A673 (cell line): ENCODE measurements at regions not wholly inside any gene's neighbourhood (a gene's known extent, or its start where the extent isn't known, plus 50 kb on each side); places are given as distances from the start of the nearest gene placed in this dataset.

ENCODE experiments used
- BruUV-seq: library from RNA; stranded (reverse); fragments of 400-500 nt; replicated peaks from 2 replicates; lab custom pipeline; 2021; lab: Mats Ljungman, UMichigan
- CTCF ChIA-PET: fragments of 300-600 bp; sonication (Branson Sonifier 250); formaldehyde crosslinking; loops from one replicate; lab custom pipeline; 2022; ENCODE audit warnings: antibody characterized with exemption; lab: Charles Lee
- POLR2A ChIA-PET: fragments of 300-600 bp; sonication (Branson Sonifier 250); formaldehyde crosslinking; loops from one replicate; lab custom pipeline; 2022; ENCODE audit warnings: antibody characterized with exemption; ENCODE audit not compliant: low non-redundant PET; lab: Charles Lee
- DNase-seq: peaks from one replicate; pipeline ENCODE4 v3.0.0-alpha.2; 2015; ENCODE audit warnings: low spot score
- H3K27ac ChIP-seq: fragments of 200-600 bp; sonication (generic); 2 replicates; pipeline ENCODE4 v1.5.1; 2016; ENCODE audit warnings: mixed run types, low read depth, mild to moderate bottlenecking, mixed read lengths, antibody characterized with exemption, low read length; ENCODE audit not compliant: poor library complexity, severe bottlenecking
- H3K27me3 ChIP-seq: fragments of 200-600 bp; sonication (generic); replicated peaks from 2 replicates; pipeline ENCODE4 v1.6.1; 2017; ENCODE audit warnings: mixed run types, low read depth, mild to moderate bottlenecking, mixed read lengths, antibody characterized with exemption, low read length; ENCODE audit not compliant: insufficient read depth, poor library complexity
- H3K36me3 ChIP-seq: fragments of 200-600 bp; sonication (generic); 2 replicates; pipeline ENCODE4 v1.6.1; 2016; ENCODE audit warnings: mixed run types, mild to moderate bottlenecking, mixed read lengths, antibody characterized with exemption, low read length; ENCODE audit not compliant: insufficient read depth, poor library complexity, severe bottlenecking
- H3K4me1 ChIP-seq: fragments of 200-600 bp; sonication (generic); 2 replicates; pipeline ENCODE4 v1.6.1; 2017; ENCODE audit warnings: mixed run types, mild to moderate bottlenecking, mixed read lengths, antibody characterized with exemption, low read length; ENCODE audit not compliant: insufficient read depth, poor library complexity, severe bottlenecking
- H3K4me3 ChIP-seq: fragments of 200-600 bp; sonication (generic); 2 replicates; pipeline ENCODE4 v1.5.1; 2016; ENCODE audit warnings: low read depth, mixed run types, mild to moderate bottlenecking, mixed read lengths, low read length; ENCODE audit not compliant: poor library complexity, severe bottlenecking
- H3K9me3 ChIP-seq: fragments of 200-600 bp; sonication (generic); 2 replicates; pipeline ENCODE4 v1.6.1; 2016; ENCODE audit warnings: mixed run types, low read depth, mild to moderate bottlenecking, mixed read lengths, antibody characterized with exemption, low read length; ENCODE audit not compliant: poor library complexity, severe bottlenecking
- CTCF ChIP-seq: fragments of 300-800, 200-600 bp; sonication (generic); conservative IDR thresholded peaks from 2 replicates; pipeline ENCODE4 v1.5.1; 2017; ENCODE audit warnings: low read depth, mild to moderate bottlenecking, antibody characterized with exemption, low read length, moderate library complexity, mixed read lengths
- EZH2 ChIP-seq: fragments of 200-600 bp; sonication (generic); IDR thresholded peaks from 2 replicates; pipeline ENCODE4 v1.6.1; 2017; ENCODE audit warnings: borderline replicate concordance, low read depth, mild to moderate bottlenecking, mixed read lengths, antibody characterized with exemption, low read length; ENCODE audit not compliant: poor library complexity, severe bottlenecking
- intact Hi-C: fragments of 100-400 bp; cut with micrococcal nuclease; formaldehyde crosslinking; loops from one replicate; pipeline ENCODE4 v1.10.0; 2022; ENCODE audit not compliant: unreplicated experiment

- no peak for TF ChIP-seq EZH2
- no peak for TF ChIP-seq CTCF
- DNase-seq: no peak
- BruUV-seq: no TSS peak
- no peak overlapping the region for H3K27ac ChIP-seq
- intact Hi-C loops: no loop called here
- no peaks in the 10 kb centered on the region for H3K9me3 ChIP-seq
- H3K4me1 ChIP-seq: no peaks in the 10 kb centered on the region
- ChIA-PET POLR2A (no interaction called here), CTCF (no interaction called here)
- no peak overlapping the region for H3K4me3 ChIP-seq
- no peaks in the 10 kb centered on the region for H3K36me3 ChIP-seq
- no peaks in the 10 kb centered on the region for H3K27me3 ChIP-seq
Observed at GRCh38 chr6:104572901-104573300, 286.8 kb downstream of the HACE1 start.

- POLR2A ChIA-PET: no interaction called here
- intact Hi-C loops: no loop called here
- Histone ChIP-seq H3K27me3 (no peaks in the 10 kb centered on the region), H3K4me1 (no peaks in the 10 kb centered on the region), H3K36me3 (no peaks in the 10 kb centered on the region), H3K27ac (no peak overlapping the region), H3K9me3 (no peaks in the 10 kb centered on the region), H3K4me3 (no peak overlapping the region)
- DNase-seq: no peak
- BruUV-seq: no TSS peak
- CTCF ChIA-PET: no interaction called here
- TF ChIP-seq EZH2: no peak
- no peak for TF ChIP-seq CTCF
Observed at GRCh38 chr6:104566411-104566810, 293.3 kb downstream of the HACE1 start.

DNA sequence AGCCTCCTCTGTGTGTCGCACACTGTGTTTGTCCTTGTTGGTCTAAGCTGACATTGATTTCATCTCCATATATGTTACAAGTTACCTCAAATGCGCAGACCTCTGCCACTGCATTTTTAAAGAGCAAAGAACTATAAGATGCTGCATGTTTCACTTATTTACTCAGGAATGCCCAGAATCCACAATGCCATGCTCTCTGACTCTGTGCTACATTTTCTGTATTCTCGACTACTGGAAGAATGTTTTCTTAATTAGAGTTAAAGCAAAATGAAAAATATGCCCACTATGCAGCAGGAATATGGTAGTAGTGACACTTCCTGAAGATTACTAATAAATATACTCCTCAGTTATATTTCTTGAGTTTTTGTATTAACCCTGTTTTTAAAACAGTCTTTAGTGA is 296.4 kb downstream of the HACE1 start:
- no peaks in the 10 kb centered on the region for H3K27me3 ChIP-seq
- no peak overlapping the region for H3K27ac ChIP-seq
- TF ChIP-seq EZH2 (no peak), CTCF (no peak)
- H3K36me3 ChIP-seq: no peaks in the 10 kb centered on the region
- DNase-seq: no peak
- H3K4me3 ChIP-seq: no peak overlapping the region
- ChIA-PET CTCF (no interaction called here), POLR2A (no interaction called here)
- intact Hi-C loops: no loop called here
- BruUV-seq: no TSS peak
- no peaks in the 10 kb centered on the region for H3K9me3 ChIP-seq
- H3K4me1 ChIP-seq: no peaks in the 10 kb centered on the region
